Upper lobe of left lung (tissue), 4 donors: ENCODE measurements at regions not wholly inside any gene's neighbourhood (a gene's known extent, or its start where the extent isn't known, plus 50 kb on each side); places are given as distances from the start of the nearest gene placed in this dataset.

ENCODE experiments used
- CTCF ChIP-seq, 6 experiments: fragments of 450-650 bp in 4 of 6; fragments of 200-600 bp in 2 of 6; sonication (generic) in 2 of 6; IDR thresholded peaks; one replicate each; pipeline ENCODE4 v1.5.1; 2016 to 2019; ENCODE audit warnings: antibody characterized with exemption in 6 of 6
- EP300 ChIP-seq, 4 donors: sonication (generic); formaldehyde crosslinking; IDR thresholded peaks; one replicate each; pipeline ENCODE4 v1.5.1; 2017; ENCODE audit warnings: antibody characterized with exemption in 4 of 4, control low read depth in 2 of 4
- POLR2A ChIP-seq, 4 donors: fragments of 450-650 bp; IDR thresholded peaks; one replicate each; pipeline ENCODE4 v1.5.1; 2016 to 2017; ENCODE audit warnings: antibody characterized with exemption in 4 of 4, mild to moderate bottlenecking in 2 of 4
- POLR2AphosphoS5 ChIP-seq, 2 donors: sonication (generic); formaldehyde crosslinking; IDR thresholded peaks; one replicate each; pipeline ENCODE4 v1.5.1; 2017; ENCODE audit warnings: antibody characterized with exemption in 2 of 2

GRCh38 chr4:125049711-125050110 is 265.0 kb upstream of the FAT4 start:
- no peak for TF ChIP-seq CTCF (IDR thresholded peaks at IDR 0.05)
- no peak for TF ChIP-seq POLR2AphosphoS5 (IDR thresholded peaks at IDR 0.05)
- no peak for TF ChIP-seq POLR2A (IDR thresholded peaks at IDR 0.05)
- TF ChIP-seq EP300 (IDR thresholded peaks at IDR 0.05): no peak
